HG02852 (cell line): ENCODE measurements at regions not wholly inside any gene's neighbourhood (a gene's known extent, or its start where the extent isn't known, plus 50 kb on each side); places are given as distances from the start of the nearest gene placed in this dataset.
A peak's percentile ranks its signal among the peaks of the same experiment; 100 is the strongest.

ENCODE experiments used
- ATAC-seq: cut with Tn5 transposase; IDR thresholded peaks from one replicate; pipeline ENCODE4 v1.9.1; 2021; ENCODE audit warnings: mild to moderate bottlenecking, moderate library complexity; ENCODE audit not compliant: unreplicated experiment

- no peak for ATAC-seq
Measured at GRCh38 chr2:163200741-163201140, 362.2 kb upstream of the KCNH7 start.

DNA sequence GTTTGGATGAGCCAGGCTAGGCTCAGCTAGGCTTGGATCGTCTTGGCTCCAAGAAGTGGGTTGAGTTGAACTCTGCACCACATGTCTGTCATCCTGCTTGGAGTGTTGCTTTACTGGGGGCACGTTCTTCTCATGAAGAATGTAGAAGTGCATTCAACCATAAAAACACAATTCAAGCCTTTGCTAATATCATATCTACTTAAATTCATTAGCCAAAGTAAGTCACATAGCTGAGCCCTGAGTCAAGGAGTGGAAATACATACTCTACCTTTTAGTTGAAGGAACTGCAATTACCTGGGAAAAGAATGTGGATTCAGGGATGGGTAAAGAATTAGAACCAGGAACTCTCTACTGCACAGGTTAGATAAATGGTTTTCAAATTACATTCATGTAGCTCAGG is 360.4 kb upstream of the KCNH7 start:
- no peak for ATAC-seq

- ATAC-seq, result no peak
Measured at GRCh38 chr2:163198007-163198406, 359.4 kb upstream of the KCNH7 start.

- no peak for ATAC-seq
Measured at GRCh38 chr2:163191372-163191771, 352.8 kb upstream of the KCNH7 start.

DNA sequence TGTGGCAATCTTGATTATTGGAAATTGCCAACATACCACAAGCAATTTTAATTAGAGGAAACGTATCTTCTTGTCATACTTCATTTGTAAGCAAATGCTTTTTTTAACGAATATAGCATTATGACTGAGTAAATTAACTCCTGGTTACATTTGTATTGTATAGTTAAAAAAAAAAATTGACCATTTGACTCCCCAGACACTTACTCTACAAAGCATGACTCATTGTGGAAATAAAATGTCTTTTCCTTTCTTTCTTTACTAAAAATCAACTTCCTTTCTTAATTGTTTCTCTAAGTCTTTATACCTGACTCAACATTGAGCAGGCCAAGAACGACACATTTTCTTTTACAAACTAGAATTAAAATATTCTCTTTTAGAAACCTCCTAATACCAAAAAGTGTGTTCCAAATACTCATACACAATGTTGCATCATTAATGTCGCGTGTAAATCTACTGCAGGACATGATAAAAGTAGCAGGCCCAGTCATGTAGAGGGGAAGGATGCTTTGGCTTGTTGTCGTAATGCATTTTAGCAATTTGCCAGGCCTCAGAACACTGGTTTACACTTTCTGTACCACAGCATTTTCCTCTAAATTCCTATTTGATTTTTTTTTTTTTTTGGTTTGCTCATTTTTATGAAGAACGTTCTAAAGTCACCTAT is 349.6 kb upstream of the KCNH7 start:
- ATAC-seq, result no peak

GRCh38 chr2:163187119-163187518 is 348.6 kb upstream of the KCNH7 start:
- ATAC-seq, result no peak

DNA sequence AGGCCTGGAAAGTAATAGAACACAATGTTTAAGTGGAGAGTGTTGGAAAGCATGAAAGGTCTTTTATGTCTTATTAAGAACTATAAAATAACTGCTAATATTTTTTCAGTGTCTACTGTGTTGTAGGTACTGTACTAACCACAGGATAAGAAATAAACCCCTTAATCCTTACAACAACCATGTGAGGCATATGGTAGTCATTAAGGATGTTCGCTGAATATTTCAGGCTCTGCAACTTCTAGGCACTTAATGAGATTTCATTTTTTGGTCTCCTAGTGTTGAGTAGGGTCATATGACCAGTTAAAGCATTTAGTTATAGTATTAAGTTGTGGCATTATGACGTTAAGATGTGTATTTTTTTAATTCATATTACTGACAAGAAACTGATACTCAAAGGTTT is 346.6 kb upstream of the KCNH7 start:
- ATAC-seq, result no peak

GRCh38 chr2:163182764-163183354 is 344.3 kb upstream of the KCNH7 start:
- ATAC-seq, result no peak

DNA sequence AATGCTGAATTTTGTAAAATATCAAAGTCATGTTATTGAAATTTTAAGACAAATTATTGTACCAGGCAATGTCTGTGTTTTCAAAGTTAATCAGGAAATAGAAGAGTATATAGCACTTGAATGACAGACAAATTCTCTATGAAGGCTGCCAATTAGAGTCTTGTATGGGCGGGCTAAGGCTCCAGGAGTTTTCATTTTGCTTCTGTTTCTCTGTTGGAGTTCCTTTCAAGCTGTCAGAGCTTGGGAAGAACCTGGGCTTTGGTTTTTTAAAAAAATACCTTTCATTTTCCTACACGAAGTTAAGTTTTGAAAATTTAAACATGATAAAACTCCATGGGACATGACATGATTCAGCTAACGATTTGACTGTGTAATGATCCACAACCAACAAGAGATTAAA is 339.0 kb upstream of the KCNH7 start:
- ATAC-seq, result no peak

GRCh38 chr2:163175294-163175693 is 336.7 kb upstream of the KCNH7 start:
- ATAC-seq, result no peak

- no peak for ATAC-seq
Measured at GRCh38 chr2:163173591-163173990, 335.0 kb upstream of the KCNH7 start.

GRCh38 chr2:163171786-163172530 is 333.4 kb upstream of the KCNH7 start:
- no peak for ATAC-seq

GRCh38 chr2:163157891-163158496 is 319.4 kb upstream of the KCNH7 start:
- ATAC-seq, result no peak

DNA sequence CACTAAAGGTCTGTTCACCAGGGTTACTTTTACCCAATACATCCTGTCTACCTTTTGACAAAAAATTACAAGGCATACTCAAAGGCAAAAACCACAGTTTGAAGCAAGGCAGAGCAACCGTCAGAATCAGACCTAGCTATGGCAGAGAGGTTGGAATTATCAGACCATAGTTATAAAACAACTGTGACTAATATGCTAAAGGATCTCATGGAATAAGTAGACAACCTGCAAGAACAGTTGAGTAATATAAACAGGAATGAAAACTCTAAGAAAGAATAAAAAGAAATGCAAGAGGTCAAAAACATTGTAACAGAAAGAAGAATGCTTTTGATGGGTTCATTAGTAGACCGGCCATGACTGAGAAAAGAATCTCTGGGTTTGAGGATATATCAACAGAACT is 318.8 kb upstream of the KCNH7 start:
- no peak for ATAC-seq

DNA sequence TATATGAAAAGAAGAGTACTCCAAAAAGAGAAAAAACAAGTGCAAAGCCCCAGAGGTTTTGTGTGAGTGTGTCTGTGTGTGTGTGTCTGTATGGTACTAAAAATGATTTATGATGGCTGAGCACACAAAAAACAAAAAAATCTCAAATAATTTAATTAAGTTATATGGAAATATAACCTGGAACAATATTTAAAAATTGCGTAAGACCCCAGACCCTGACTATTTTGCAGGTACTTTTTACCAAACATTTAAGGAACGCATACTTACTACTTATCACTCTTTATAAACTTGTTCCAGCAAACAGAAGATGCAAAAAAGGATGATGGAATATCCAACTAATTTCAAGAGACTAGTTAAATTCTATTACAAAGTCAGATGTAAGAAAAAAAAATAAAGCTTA is 317.4 kb upstream of the KCNH7 start:
- no peak for ATAC-seq

DNA sequence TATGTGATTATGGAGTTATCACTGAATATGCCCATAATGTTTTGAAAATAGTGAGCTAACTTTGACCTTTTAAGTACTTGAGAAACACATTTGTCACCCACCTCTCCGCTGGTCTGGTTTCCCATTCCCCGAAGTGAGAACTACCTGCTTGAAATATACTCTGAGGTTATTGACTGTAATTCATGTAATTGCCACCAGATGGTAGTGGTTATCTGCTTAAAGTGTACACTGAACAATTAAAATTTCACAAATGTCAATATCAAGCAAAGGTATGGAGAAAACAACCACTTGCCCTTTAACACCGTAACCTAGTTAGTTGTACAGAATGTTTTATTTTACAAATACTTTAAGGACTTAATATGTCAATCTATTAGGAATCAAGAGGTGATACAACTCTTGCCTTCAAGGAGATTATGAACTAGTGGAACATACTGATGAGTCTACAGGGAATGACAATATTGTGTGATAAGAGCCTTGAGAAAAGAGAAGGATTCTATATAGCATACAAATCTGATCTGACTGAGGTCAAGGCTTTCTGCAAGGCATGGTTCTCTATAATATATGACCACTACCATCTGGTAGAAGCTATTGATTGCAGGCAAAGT is 316.8 kb upstream of the KCNH7 start:
- peak; percentile 84 for ATAC-seq

- ATAC-seq, result no peak
Measured at GRCh38 chr2:163142618-163143017, 304.1 kb upstream of the KCNH7 start.

GRCh38 chr2:163138947-163139346 is 300.4 kb upstream of the KCNH7 start:
- ATAC-seq, result no peak

GRCh38 chr2:163135256-163135655 is 296.7 kb upstream of the KCNH7 start:
- no peak for ATAC-seq

DNA sequence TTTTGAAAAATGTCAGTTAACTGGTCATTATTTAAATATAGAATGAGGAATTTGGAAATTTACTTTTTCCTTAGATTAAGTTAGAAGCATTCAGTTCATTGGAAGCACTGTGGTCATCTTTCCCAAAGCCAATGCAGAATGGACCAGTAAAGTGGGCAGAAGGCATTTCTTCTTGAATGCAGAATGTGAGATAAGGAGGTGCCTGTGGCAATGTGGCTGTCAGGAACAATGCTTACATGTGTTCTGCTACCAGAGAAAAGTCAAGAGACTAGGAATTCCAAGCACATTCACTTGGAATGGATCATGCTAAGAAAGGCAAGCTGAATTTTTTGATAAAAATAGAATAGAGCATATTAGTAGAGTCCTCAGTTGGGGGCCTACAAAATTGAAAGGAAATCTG is 295.0 kb upstream of the KCNH7 start:
- ATAC-seq, result no peak

DNA sequence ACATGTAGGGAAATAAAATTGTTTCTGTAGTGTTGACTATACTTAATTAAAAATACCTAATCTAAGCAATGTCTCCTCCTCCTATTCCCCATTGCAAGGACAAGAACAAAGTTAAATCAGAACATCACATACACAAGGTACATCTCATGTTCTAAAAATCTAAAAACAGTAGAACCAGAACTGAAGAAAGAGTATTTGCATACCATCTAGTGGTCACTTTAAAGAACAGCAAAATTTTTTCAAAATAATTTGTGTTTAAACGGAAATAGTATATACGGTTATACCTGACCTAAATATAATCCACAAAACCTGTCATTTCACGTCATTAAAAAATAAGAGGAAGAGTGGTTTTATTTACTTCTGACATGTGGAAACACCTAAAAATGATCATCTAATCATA is 294.3 kb upstream of the KCNH7 start:
- no peak for ATAC-seq
